ENCODE measurements at regions not wholly inside any gene's neighbourhood (a gene's known extent, or its start where the extent isn't known, plus 50 kb on each side); places are given as distances from the start of the nearest gene placed in this dataset.
"Not testable (repeated sequence)": the region's sequence is repeated elsewhere in the genome, so short reads cannot be mapped to it uniquely, and the experiment has no call there.

DNA sequence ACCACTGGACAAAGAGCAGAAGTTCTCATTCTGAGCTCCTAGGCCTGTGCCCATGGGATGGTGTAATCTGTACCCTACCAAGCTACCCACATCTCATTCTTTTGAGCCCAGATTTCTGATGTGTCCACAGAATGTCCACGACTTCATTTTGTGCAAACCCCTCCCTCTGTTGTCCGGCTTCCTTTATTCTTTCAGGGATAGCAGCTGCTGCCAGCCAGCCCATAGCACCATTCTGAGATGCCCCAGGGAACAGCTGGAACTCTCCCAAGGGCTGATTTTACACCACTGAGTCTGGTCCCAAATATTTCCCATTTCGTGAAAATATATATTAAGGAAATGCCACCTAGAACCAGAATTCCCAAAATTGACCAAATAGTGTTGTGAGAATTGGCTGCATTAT is 236.6 kb downstream of the SATB1 start:
- DNase-seq, result no peak

DNA sequence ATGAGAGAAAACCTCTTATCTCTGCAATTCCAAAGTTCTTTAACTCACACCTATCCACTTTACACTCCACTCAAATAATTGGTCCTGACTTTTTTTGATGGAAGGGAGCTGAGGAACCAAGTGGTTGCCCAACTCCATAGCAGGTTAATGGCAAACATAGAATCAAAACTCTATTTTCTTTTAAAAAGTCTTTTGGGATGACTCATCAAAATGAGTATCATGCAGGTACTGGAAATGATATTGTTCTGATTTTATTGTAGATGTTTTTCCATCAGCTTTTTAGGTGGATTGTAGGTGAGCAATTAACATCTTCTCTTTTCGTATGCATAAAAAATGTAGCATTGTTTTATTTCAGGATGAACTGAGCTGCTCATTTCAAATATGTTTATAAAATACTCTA is 239.5 kb downstream of the SATB1 start:
- no peak for DNase-seq

DNA sequence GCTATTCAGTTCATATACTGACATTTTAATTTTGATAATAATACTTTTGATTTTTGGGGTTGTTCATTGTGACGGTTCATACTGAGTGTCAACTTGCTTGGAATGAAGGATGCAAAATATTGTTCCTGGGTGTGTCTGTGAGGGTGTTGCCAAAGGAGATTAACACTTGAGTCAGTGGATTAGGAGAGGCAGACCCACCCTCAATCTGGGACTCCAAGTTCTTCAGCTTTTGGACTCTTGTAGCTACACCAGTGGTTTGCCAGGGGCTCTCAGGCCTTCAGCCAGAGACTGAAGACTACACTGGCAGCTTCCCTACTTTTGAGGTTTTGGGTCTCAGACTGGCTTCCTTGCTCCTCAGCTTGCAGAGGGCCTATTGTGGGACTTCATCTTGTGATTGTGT is 242.2 kb downstream of the SATB1 start:
- DNase-seq, result not testable (repeated sequence)

DNA sequence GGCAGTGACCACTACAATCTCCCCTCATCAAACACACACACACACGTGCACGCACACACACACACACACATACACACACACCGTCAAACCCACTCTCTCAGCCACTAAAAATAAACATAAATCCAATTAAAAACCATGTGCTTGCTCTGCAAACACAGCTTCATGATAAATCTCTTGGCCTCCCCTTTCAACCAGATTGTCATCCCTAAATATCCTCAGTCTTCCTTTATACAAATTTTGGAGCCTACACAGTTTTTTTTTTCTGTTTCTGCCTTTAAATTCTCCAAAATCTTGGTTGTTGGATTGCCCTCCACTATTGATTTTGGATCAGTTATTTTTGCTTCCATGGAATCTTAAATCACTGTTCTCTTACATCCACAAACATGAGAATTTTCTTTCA is 245.6 kb downstream of the SATB1 start:
- DNase-seq, result no peak

DNA sequence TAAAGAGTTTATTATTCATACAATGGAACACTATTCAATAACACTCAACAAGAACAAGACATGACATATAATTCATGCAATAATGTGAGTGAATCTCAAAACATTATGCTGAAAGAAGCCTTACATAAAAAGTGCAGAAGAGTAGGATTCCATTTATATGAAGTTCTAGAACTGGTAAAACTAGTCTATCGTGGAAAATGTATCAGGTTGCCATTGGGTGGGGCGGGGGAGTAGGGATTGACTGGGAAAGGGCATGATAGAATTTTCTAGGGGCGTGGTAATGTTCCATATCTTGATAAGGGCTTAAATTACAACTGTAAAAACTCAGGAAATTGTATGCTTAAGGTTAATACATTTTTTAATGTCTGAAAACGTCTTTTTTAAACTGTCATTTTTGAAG is 247.9 kb downstream of the SATB1 start:
- no peak for DNase-seq

DNA sequence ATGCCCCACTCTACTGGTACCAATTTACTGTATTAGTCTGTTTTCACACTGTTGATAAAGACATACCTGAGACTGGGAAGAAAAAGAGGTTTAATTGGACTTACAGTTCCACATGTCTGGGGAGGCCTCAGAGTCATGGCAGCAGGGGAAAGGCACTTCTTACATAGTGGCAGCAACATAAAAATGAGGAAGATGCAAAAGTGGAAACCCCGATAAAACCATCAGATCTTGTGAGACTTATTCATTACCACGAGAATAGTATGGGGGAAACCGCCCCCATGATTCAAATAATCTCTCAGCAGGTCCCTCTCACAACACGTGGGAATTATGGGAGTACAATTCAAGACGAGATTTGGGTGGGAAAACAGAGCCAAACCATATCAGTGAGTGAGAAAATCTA is 251.2 kb downstream of the SATB1 start:
- not testable (repeated sequence) for DNase-seq

DNA sequence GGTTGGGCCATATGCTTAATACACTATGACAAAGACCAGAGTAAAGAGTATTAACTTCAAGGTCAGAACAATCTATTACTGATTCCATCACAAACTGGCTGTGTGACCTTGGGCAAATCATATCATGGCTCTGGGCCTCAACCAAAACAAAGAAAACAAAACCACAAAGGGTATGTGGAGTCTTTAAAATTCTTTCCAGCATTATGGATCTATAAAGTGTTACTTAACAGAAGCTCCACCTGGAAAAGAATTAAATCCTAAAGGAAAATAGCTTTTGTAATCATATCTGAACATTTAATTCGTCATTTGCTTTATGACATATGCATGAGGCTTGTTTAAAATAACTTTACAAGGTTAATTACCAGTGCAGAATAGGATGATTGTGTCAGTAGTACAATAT is 265.5 kb downstream of the SATB1 start:
- no peak for DNase-seq

DNA sequence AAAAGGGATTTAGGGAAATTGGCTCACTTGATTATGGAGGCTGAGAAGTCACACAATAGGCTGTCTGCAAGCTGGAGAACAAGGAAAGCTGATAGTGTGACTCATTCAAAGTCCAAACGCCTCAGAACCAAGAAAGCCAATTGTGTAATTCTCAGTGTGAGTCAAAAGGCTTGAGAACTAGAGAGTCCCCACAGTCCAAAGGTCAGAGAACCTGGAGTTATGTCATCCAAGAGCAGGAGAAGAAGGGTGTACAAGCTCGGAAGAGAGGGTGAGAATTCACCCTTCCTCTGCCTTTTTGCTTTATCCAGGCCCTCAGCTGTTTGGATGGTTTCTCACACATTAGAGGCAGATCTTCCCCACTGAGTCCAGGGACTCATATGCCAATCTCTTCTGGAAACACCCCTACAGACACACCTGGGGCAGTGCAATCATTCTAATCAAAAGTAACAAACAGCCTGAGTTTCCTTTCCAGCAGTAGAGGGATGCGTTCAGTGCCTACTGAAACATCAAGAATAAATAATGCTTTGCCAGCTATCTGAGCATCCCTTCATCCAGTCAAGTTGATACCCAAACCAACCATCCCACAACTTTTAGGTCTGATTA is 271.5 kb downstream of the SATB1 start:
- DNase-seq, result no peak

DNA sequence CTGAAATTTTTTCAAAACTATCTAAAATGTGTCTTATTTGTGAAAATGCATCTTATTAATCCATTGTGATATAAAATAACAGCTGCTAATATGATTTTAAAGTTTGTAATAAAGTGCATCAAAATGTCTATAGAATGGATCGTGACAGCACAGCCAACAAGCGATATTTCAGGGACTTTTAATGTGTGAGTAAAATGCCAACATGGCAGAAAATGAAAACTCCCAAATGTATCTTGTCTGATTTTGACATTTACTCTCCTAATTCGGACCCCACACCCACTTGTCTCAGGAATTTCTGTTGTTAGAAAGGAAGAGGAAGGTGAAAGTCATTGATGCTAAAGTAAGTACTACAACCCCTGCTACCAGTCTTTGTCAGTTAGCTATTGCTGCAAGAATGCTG is 273.9 kb downstream of the SATB1 start:
- no peak for DNase-seq

DNA sequence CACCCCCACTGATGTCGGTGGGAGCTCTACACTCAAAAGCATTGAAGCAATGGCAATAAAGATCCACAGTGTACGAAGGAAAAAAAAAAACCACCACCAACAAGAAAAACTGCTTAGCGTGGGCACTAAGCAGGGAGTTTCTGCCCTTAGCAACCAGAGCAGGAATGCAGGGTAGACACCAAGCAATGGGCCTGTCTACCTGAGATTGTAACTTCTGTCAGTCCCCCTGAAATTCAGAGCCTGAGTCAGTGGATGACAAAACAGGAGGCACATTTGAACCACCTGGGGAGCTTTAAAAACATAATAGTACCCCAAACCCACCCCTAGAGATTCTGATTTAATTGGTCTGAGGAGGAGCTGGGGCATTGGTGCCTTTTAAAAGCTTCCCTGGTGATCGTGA is 275.2 kb downstream of the SATB1 start:
- DNase-seq, result no peak

DNA sequence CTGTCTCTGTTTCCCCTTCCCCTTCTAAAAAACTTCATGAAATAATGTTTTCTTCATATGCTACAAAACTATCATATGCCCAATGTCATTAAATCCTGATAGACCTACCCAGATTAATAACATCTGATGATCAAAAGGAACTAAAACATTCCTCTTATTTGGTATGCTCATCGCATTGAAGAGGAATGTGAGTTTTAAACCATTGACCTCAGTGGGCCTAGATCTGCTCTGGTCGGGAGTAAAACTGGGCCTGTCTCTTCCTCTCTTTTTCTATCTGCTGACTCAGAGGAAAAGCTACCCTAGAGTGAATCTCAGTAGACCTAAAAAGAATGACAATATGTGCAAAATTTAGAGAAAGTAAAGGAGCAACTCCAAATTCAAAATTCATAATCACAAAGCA is 275.8 kb downstream of the SATB1 start:
- no peak for DNase-seq

DNA sequence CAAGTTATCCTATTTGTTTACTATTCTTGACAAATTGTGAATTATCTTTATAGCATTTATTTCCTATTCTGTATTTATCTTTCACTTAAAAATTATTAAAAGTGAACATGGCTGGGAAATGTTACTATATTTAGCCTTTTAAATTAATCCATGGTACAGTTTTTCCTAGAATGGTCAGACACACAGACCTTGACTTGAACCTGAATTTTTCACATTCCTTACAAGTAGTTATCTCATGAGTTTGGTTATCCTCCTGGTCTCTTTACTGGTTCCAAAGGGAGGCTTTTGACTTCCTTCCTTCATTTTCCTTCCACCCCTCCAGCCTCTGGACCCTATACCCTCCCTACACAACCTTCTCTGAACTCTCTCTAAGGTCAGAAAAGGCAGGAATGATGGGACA is 280.6 kb downstream of the SATB1 start:
- no peak for DNase-seq

DNA sequence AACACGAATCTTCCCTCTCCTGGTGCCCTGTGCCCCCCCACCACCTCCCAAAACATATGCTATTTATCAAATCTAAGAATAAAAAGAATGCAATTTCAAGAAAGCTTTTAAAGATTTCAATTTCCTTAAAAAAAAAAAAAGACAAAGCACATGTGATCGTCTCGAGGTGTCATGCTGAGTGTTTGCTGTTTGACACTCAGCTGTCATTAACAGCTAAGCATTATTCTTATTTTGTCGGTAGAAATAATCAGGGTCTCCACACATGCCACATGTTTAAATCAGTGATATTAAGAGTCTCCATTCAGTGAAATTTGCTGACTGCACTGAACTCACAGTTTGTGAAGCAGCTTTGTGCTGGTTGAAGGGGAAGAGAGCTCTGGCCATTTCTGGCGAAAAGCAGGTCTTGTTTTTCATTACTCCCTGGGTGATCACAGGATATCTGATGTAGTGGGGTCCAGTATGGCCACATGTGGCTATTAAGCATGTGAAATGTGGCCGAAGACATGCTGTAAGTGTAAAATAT is 281.8 kb downstream of the SATB1 start:
- DNase-seq, result no peak

DNA sequence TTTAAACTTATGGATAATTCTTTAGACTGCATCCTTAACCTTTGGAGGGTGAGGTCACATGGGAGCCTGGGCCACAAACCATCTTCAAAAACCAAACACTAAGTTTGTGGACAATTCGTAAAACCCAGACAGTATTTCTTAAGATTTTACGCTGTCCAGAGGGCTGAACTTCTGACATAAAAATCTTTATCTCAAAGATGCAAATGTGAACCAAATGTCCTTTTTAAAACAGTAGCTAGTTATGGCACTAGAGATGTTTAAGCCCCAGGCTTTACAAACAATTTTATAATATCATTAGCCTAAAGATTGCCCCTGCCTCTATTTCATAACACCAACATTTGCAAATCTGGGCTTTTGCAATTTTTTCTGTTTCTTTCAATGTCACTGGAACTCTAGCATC is 287.2 kb downstream of the SATB1 start:
- no peak for DNase-seq

DNA sequence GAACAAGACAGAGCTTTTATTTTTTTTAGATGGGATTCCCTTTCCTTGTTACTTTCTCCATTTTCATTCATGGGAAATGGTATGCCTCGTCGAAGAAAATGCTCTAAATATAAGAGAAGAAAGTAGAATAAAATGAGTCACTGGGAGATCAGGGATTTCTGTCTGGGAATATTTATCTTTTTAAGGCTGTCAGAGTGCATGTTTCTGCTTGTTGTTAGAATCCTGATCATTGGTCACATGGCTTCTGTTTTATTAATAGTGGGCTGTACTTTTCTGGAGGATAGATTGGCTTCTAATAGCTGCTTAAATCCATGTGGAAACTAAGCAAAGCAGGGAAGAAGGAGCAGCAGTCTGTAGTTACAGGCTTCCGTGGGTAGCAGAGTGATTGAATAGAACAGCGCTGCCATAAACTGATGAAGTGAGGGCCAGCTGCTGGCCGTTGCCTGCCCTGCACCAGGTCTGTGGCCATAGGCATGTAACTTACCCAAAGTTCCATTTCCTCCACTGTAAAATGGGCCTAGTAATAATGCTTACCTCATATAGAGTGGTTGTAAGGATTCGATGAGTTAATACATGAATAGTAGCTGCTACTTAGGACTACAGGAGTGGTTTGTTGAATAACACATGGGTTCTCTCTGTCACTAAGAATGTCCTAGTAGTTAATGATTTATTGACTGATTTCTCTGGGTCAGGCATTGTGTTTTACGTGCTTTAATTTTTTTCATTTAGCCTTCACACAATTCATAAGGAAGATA is 289.9 kb downstream of the SATB1 start:
- no peak for DNase-seq

DNA sequence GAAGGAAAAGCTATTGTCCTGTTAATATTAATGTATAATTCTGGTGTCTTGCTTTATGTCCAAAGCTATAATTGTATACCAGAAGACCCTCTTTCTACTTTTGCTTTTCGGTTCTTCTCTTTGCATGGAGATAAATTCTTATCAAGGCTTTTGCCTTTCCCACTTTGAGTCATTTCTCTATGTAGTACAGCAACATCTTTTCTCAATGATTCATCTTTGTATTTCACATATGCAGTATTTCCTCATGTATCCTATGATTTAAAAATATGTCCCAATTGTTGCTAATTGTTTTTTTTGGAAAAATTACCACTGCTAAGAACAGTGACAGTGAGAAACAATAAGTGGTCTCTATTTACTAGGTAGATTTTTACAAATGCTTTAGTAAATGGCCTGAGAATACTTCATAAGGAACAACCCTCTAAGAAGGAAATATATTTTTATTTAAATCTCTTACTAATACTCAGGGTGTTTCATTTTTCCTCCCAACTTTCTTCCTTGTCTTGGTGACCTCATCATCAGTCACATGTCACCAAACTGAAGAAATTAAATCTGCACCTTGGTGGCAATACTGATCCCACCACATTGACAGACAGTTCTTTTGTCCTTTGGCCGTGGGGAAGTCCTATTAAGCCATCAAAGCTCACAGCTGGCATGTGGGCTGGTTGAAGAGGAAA is 290.6 kb downstream of the SATB1 start:
- DNase-seq, result no peak

DNA sequence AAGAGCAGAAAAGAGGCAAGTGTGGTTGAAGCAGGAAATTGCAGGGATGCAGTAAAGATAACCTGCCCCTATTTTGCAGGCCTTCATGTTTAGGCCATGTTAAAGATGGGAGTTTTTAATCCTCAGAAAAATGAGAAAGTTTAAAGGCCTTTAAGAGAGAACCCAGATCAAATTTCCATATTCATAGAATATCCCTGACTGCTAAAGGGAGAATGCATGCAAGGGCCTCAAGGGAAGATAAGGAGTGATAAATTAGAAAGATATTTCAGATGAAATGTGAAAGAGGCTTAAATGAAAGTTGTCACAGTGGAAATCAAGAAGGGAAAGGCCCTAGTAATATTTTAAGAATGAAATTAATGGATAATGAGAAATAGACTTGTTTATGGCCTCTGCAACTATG is 292.1 kb downstream of the SATB1 start:
- DNase-seq, result no peak

DNA sequence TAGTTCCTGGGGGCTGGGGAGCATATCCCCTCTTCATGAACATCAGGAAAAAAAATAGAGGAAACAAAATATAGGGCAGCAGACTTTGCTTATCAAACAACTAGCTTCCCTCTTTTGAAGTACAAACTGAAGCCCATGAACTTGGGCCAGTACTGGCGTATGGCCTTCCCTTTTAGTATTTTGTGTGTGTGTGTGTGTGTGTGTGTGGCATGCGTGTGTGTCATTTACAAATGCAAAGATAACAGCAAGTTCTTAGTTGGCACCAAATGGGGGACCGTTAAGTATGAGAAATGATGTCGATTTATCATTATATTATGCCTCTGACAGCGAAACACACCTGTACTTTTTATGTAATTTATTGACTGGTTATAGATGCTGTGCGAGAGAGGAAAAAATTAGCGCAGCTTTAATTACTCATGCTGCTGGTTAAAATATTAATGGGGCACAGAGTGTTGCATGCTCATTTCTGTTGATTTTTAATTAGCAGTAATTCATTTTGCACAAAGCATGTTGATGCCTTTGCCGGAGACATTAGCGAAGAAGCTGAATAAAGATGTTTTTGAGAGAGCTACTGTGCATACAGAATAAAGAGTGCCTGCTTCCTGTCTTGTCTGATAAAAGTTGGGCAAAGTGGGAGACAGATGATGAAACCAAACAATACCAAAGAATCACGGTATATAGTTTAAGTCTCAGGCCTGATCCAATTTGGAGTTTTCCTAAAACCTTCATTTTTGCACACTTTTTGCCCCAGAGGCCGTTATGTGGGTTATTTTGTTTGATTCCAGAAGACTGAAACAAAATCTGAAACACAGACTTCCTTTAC is 297.1 kb downstream of the SATB1 start:
- no peak for DNase-seq

DNA sequence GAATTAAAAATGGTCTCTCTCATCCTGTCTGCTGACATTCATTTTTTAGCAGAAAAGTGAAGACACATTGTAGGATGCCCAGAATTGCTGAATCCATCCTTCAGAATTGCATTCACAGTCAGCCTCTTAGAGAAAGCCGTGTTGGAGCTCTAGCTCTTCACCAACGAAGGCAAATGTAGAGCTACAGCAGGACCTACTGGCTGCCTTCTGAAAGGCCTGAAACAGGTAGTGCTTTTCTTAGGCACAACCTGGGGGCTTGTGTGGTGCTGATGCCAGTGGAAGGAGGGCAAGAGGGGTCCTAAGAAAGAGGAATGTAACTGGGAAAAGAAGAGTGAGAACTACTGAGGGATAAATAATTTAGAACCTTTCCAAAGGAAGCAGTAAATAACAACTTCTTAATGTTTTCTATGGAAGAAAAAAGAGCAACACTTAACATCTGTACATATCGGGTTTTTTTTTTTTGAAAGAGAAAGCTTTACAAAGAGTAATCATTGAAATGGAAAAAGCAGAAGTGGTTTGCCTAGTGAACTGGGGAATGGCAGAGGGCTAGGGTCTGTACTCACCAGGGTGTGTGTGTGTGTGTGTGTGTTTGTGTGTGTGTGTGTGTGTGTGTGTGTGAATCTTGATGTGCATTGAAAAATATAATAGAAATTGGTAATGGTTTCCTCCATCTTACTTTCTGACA is 297.8 kb downstream of the SATB1 start:
- no peak for DNase-seq

DNA sequence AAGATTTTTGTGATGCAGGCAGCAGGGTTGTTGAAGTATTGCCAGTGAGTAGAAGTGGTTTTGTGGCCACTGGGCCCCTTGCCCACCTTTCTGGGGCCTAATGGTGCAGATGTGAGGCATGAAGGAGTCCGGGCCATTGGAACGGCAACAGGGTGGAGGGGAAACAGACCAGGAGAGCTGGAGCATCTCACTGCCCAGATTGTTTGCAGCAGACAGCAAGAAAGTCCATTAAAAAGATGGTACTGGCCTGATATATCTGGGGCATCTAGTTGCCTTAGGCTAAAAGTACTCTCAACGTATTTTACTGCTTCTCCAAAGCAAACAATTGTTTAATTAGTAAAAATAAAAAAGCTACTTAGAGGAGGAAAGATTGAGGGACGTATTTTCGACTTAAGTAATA is 298.4 kb downstream of the SATB1 start:
- DNase-seq, result no peak

DNA sequence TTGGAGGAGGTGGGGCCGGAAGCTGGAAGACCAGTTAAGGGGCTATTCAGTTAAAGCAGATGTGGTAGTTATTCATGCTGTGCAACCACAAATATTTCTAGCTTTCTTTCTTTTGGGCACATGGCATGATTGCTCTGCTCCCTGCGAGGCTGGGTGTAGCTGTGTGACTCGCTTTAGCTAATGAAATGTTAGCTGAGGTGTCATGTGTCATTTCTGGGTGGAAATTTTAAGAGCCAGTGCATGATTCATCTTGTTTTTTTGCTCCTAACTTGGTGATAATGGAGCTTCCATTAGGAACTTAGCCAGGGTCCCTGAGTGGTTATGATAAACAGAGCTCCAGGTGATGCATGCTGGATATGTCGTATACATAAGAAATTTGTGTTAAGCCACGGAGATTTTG is 300.6 kb downstream of the SATB1 start:
- no peak for DNase-seq

DNA sequence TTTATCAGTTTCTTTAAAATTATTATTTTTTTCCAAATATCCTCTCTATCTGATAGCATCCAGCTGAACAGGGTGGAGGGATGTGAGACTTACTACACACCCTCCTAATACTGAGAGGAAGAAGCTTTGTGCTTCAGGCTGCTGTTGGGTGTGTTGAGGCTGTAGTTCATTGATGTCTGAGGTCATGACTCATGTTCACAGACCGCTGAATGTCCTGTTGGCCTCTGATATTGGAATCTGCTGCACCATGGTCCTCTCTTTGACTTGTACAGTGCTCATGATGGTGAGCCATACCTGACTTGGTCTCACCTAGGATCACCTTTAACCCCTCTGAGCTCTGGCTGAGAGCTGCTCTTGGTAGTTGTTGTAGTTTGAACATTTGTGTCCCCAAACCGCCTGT is 302.9 kb downstream of the SATB1 start:
- no peak for DNase-seq

DNA sequence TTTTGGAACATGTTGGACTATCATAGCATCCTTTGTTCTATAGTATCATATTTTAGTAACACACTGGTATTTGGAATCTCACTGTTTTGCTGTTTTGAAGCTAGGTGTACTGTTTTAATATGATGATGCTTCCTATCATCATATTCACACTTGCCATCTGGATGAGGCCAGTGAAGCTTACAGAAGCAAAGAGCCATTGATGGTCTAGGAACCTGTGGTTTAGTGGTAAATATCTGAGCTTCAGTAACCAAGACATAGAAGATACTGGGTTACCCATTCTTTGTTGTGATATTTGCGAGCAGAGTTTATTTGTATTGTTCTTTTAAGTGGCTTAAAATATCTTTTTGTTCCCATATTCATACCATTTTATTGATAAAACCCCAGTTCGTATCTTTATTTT is 304.1 kb downstream of the SATB1 start:
- DNase-seq, result no peak
